CD4-positive, alpha-beta T cell treated with Interleukin-4 for 1 hour (primary cell): ENCODE measurements at regions not wholly inside any gene's neighbourhood (a gene's known extent, or its start where the extent isn't known, plus 50 kb on each side); places are given as distances from the start of the nearest gene placed in this dataset.
A peak's percentile ranks its signal among the peaks of the same experiment; 100 is the strongest.
"Not testable (repeated sequence)": the region's sequence is repeated elsewhere in the genome, so short reads cannot be mapped to it uniquely, and the experiment has no call there.

Experiments used
- DNase-seq, 2 donors: peaks; one replicate each; pipeline ENCODE4 v3.0.0-alpha.2; 2020 to 2022

DNA sequence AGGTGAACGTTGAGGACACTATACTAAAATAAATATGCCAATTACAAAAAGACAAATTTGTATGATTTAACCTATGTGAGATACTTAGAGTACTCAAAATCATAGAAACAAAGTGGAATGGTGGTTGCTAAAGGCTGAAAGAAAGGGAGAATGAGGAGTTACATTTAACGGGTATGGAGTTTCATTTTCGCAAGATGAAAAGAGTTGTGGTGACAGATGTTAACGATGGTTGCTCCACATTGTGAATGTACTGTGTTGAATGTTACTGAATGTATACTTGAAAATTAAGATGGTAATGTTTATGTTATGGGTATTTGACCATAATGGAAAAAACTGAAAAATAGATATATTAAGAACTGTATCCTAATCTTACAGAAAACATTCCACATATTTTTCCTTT is 51.3 kb upstream of the MOCS2 start:
- DNase-seq: no peak

DNA sequence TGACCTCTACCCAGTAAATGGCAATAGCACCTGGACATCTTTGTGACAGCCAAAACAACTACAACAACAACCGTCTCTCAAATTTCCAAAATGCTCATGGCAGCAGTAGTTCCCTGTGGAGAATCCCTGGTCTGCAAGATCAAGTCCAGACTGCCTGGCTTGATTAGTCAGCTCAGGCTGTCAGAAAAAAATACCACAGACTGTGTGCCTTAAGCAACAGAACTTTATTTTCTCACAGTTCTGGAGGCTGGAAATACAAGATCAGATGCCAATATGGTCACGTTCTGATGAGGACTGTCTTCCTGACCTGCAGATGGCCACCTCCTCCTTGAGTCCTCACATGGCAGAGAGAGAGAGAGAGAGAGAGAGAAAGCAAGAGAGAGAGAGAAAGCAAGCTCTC is 52.3 kb upstream of the MOCS2 start:
- no peak for DNase-seq

DNA sequence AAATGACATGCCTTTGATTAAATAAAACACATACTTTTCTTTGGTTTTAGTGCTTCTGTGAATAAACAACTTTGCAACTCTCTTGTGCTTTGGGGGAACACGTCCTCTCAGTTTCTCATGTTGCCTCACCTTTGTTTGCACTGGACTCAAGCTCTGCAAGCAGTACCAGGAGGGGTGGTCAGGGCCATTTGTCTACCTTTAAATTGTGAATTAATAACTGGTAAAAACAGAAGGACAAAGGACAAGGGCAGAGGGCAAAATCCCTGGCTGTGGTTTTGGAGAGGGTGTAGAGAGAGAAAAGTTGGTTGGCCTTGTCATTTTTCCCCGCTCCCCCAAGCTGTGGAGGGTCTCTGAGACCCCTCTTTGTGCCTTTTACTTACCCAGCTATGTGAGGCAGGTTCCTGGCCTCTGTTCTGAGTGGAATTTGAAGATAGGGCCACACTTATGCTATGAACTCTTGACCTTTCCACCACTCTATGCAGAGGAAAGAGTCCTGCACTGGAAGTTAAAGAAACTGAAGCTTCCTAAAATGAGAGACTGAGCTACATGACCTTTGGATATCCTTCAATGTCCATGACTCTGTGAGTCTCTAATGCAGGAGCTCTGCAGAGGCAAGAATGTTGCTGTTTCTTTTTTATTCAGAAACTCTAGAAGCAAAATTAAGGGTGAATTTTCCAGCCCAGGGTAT is 55.1 kb upstream of the MOCS2 start:
- DNase-seq: no peak

DNA sequence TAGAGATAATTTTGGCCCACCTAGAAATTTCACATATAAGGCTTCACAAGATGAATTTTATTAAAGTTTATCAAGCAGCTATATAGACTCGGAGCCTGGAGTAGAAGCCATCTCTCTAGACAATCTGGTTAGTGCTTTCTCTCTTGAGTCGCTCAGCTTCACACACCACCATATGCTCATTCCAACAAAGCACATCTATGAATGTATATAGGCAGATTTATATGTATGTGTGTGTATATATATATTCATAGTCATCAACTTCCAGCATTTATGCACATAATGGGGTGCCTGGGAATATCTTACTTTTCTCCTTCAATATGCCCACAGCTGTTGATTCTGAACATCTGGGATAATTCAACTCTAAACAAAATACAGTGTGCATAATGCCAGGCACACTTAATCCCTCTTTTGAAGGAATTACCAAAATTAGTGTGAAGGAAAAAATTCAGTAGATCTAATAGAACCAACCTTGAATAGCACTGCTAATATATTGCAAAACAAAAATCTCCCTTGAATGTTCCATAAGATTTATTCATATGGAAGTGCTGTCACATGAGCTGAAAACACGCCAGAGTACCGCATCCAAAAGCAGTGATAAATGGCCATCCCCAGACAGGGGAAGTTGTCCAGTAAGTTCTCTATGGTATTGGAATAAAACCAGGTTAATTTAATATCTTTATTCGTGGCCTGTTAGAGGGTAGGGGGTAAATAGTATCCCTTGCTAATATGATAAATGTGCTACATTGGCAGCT is 56.0 kb upstream of the MOCS2 start:
- no peak for DNase-seq

DNA sequence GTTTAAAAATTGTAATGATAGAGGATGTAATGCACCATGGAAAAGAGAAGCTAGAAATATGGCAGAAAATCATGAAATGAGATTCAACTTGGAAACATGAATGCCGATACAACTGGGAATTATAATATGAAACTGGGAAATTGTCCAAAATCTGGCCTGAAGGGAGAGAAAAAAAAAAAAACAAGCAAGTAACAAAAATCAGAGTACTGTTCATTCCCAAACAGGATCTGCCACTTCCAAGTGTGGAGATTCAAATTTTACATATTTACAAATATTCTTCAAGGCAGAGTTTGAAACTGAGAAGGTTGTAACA is 56.6 kb upstream of the MOCS2 start:
- no peak for DNase-seq

DNA sequence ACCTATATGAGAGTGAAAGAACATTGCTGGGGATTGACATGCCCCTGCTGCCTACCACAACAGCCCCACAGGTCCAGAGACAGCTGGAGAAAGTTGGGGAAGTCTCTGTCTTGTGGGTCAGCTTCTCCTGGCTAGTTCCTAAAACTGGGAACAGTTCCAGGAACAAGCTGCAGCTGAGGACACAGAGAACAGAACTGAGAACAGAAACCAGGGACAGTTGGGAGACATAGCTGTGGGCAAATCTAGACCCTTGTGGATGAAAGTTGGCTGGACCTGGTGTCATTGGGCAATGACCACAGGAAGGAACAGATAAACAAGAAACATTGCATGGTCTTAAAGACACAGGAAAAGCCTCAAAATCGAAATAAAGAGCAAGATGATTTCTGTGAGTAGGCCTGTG is 58.3 kb upstream of the MOCS2 start:
- no peak for DNase-seq

DNA sequence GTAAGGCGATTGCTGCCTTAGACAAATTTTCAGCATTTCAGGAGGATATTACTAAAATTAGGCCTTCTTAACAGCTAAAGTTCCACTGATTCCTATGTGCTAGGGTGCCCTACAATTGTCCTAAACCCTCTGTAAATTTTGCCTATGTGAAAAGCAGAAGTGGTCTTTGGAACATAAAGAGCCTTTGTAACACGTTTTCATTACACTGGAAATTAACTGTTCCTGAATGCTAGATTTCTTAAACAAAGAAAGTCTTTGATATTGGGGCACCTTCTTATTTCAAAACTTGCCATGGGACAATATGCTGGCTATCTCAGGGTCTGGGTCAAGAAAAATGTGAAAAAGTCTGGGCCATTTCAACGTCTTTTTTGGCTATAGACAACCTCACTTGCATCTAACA is 60.4 kb upstream of the MOCS2 start:
- no peak for DNase-seq

DNA sequence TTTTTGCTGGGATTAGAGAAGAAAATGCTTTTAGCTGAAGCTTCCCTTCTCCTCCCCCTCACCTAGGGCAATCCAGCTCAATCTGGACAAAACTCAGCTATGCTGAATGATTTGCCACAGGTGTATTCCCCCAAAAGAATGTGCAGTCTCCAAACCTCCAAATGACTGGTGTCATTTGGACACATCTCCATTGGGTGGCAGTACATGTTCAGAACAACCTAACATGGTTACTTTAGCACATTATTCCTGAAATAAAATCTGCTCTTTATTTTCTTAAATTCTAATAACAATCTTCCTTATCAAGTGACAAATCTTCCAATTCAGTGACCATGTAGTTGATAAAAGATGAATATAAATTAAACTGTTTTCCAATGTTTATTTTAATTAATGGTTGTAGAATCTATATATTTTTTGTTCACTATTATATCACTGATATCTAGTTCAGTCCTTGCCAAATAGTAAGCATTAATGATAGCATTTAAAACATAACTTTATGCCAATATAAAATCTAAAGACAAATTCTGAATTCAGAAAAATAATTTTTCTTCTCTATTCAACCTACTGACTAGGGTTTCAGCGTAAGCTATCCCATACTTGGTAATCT is 61.3 kb upstream of the MOCS2 start:
- DNase-seq: peak in 1 of 2 donors; percentile 12

DNA sequence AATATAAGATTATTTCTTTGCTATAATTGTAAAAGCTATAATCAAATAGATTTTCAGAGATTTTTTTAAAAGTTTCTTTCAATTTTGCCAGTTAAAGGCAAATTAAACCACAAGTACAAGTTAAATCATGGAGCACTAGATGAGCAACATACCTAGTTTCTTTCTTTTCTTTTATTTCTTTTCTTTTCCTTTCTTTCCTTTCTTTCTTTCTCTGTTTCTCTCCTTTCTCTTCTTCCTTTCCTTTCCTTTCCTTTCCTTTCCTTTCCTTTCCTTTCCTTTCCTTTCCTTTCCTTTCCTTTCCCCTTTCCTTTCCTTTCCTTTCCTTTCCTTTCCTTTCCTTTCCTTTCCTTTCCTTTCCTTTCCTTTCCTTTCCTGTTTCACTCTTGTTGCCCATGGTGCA is 62.5 kb upstream of the MOCS2 start:
- not testable (repeated sequence) for DNase-seq

DNA sequence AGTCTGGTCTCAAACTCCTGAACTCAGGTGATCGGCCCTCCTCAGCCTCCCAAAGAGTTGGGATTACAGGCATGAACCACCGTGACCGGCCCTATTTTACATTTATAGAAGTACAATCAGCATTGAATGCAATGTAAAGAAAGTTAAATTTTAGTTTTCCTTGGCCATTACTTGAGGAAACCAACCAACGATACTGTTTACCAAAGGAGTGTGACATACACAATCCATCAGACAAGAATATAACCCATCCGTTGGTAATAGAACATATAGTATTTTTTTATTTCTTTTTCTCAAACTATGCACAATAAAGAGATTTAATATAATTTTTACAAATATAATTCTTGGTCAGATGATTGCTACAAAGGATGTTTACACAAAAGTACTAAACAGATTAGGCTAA is 63.1 kb upstream of the MOCS2 start:
- no peak for DNase-seq

DNA sequence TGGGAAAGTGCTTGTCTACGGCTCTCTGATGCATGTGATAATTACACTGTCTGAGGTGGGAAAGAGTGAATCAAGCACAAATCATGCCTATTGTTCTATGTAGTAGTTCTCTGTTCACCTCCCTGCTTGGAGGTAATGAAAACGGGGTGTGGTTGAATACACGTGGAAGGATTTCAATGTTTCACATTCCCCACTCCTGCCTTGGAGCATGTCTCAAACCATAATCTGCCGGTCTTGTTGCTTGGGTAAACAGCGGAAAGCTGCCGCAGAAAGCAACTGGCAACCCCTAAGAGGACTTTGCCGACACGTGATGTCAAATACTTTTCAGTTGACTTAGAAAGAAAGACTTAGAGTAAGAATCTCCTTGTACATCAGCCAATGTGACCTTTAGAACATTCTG is 63.5 kb upstream of the MOCS2 start:
- no peak for DNase-seq

DNA sequence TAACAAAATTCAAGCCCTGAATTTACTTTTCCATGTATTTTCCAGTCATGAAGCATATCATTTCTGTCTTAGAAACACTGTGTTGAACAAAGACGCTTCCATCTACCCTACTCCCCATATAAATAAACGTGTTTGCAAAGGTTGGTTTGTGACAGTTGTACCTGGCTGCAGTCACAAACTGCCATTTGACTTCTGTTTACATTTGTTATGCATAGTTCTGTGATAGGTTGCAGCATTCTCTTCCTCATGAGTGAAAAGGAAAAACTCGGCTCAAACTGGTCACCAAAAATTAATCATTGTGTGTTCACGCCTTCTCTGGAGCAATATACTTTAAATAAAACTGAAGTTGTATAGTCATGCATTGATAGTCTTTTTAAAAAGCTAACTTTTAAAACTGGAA is 69.3 kb upstream of the MOCS2 start:
- no peak for DNase-seq

DNA sequence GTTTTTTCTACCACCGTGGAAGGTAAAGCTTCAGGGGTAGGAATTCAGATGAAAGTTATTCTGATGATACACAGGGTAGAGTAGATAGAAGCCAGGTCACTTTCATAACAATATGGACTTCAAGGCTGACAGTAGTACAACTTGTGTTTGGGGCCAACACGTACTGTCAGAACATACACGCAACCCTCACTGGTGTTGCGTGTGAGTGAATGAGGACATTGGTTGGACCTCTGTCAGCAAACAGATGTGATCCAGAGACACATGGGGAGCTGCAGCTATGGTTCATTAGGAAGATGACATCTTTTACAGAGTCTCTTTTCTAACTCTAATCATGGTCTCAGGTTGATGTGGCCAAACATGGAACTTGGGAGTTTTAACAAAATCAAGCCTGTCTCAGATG is 70.1 kb upstream of the MOCS2 start:
- no peak for DNase-seq

DNA sequence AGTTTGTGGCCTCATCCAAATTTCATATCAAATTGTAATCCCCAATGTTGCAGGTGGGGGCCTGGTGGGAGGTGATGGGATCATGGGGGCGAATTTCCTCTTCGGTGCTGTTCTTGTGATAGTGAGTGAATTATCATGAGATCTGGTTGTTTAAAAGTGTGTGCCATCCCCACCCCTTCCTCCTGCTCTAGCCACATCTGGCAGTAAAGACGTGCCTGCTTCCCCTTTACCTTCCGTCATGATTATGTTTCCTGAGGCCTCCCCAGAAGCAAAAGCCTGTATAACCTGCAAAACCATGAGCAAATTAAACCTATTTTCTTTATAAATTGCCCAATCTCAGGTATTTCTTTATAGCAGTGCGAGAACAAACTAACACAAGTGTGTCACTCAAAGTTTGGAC is 71.0 kb upstream of the MOCS2 start:
- DNase-seq: no peak

DNA sequence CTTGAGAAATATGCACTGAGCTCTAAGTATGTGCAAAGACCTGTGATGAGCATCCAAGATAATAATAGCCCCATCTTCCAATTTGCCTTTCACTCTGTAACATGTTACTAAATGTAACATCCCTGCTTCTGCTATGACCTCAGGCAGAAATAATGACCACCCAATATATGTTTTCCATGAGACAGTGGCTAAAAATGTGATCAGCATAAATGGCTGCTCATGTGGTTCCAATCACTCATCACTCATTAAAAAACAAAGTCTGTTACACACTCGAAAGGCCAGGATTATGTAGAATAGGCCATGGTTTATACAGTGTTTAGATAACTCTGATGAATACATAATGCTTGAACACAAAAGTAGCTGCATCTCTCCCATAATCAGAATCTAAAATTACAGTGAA is 71.4 kb upstream of the MOCS2 start:
- DNase-seq: no peak

DNA sequence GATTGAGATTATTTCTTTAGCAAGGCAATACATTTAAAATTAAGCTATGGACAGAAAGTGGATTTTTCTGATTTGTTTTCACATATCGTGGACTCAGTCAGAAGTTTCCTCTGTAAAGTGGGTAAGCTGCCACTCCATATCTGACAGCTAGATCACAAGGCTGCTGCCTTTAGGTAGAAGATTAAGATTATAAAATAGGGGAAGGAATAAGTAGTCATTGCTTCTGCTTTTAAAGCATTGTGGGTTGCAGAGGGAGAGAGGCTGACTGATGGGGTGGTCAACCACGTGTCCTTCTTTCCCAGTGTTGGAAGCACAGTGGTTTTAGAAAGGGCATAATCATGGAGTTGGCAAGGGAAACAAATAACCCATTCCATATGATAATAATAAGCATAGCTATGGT is 74.3 kb upstream of the MOCS2 start:
- DNase-seq: no peak

DNA sequence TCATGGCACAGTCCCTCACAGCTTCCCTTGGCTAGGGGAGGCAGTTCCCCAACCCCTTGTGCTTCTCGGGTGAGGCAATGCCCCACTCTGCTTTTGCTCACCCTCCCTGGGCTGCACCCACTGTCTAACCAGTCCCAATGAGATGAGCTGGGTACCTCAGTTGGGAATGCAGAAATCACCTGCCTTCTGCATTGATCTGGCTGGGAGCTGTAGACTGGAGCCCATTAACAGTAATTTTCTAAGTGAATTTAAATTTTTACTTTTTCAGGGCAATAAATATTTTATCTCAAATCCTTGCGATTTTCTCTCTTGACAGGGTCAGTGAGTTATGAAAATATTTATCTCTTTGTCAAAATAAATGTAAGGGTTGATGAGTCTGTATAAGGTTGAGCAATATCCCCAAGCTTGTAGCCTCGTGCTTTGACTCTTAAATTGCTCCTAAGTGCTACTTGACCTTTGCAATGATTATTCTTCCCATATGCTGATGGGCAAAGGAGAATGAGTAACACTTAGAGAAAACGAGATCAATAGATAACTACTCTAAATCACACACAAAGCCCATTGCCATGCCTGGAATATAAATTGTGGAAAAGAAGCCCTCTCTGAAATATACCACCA is 82.1 kb upstream of the MOCS2 start:
- DNase-seq: no peak

DNA sequence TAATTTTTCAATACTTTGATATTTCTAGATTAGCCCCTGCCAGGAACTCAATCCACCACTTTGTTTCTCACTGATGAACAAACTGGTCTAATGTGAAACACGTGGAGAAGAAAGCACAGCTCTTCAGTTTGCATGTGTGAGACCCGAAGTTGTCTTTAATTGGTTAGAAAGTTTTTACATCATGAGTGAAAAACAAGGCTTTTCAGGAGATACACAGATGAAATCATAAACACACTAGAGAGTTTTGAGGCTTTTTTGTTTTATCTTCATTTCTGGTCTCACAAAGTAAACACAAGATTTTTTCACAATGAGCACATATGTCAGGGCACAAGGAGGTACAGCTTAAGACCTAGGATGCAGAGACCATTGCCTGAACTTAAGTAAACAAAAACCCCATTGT is 84.5 kb upstream of the MOCS2 start:
- no peak for DNase-seq

DNA sequence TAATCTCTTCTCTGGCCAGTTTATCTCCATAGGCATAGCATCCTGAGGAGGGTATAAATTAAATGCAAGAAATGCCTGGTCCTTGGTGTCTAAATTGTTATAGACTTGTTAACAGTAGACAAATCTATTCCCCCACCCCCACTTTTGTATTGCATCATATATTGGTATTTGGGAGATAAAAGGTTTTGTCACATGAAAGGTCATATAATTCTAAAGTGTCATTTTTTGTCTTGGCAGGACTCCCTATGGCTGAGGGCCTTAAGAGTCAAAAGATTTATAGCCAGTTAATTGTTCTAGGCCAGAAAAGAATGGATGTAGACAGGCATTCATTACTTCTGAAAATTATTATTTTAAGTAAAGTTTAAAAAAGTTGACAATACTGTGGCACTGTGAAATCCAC is 90.3 kb upstream of the MOCS2 start:
- no peak for DNase-seq

DNA sequence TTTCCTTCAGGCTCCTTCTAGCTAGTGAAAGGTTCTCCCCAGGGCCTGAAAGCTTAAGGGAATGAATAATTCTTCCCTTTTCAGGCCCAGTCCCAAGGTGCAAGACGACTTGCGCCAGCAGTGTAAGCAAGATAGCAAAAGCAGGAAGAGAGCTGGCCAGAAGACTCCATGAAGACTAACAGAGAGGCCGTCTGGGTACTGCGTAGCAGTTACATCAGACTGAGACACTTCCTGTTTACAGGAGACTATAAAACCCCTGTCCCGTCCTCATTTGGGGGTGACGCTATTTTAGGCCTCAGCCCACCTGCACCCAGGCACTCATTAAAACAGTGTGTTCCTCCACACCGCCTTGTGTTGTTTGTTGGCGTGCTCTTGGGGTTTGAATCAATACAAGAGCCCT is 90.7 kb upstream of the MOCS2 start:
- no peak for DNase-seq

DNA sequence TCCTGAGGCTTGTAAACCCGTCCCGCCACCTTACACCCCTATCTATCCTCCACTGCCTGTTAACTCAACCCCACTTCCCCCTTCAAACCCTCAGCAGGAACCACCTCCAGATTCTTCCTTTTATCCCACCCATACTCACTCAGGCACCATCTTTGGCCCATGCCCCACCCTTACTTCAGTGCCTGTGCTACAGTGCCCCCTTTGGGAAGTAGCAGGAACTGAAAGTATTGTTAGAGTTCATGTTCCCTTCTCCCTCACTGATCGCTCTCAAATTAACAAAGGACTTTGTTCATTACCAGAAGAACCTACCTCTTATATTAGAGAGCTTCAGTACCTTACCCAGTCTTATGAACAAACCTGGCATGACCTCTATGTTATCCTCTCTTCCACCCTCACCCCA is 92.2 kb upstream of the MOCS2 start:
- DNase-seq: no peak

DNA sequence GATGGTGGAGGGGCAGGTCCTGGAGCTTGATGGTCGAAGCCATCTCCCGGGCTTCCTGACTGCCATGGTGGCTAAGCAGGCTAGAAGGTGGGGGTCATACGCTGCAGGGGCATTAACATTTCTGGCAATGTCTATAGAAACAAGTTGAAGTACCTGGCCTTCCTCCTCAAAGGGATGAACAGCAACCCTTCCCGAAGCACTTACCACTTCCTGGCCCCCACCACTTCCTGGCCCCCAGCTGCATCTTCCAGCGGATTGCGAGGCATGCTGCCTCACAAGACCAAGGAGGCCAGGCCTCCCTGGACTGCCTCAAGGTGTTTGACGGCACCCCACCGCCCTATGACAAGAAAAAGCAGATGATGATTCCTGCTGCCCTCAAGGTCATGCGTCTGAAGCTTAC is 97.0 kb upstream of the MOCS2 start:
- no peak for DNase-seq

DNA sequence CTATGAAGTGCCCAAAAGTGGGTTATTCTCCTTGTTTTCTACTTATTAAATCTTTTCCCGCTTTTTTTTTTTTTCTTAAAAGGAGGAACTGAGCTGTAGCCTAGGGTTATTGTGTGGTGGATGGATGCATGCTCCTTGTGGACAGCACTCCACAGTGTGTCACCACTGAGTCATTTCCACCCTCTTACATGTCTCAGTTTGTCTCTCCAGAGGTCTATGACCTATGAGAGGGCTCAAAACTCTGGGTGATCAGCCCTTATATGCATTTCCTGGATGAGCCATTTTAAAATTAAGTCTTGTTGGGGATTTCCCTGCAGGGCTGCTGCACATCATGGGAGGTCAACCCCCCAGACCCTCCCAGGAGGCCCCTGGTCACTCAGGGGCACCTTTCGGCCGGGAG is 102.2 kb upstream of the MOCS2 start:
- no peak for DNase-seq

DNA sequence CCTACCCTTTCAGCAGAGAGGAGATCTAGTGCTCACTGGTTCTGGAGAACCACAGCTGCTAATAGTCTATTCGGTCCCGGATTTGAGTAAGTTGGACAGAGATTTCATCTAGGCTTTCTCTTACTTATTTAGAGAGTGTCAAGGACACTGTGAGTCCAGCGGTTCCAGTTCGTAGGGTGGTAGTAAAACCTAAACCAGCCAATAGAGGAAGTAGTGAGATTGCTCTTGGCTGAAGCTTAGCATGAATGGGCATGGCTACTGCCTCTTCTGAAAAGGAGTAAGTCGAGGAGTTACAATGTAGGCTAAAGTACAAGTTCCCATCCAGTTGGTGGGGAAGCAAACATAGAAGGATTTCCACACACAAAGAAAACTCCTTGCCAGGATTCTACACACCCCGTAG is 109.6 kb upstream of the MOCS2 start:
- no peak for DNase-seq
